KMS-11 (cell line): ENCODE measurements at regions not wholly inside any gene's neighbourhood (a gene's known extent, or its start where the extent isn't known, plus 50 kb on each side); places are given as distances from the start of the nearest gene placed in this dataset.
A peak's percentile ranks its signal among the peaks of the same experiment; 100 is the strongest.
"Not testable (repeated sequence)": the region's sequence is repeated elsewhere in the genome, so short reads cannot be mapped to it uniquely, and the experiment has no call there.

Experiments
- H2AFZ ChIP-seq: fragments of 200-600 bp; sonication (generic); 2 replicates; pipeline ENCODE4 v1.6.1; 2016; ENCODE audit warnings: antibody characterized with exemption, mixed run types, low read depth
- H3K27ac ChIP-seq: fragments of 200-600 bp; sonication (generic); 2 replicates; pipeline ENCODE4 v1.6.1; 2016; ENCODE audit warnings: mild to moderate bottlenecking, mixed run types
- H3K27me3 ChIP-seq: fragments of 200-600 bp; sonication (generic); 2 replicates; pipeline ENCODE4 v1.6.1; 2017; ENCODE audit warnings: mild to moderate bottlenecking, low read depth, mixed run types, moderate library complexity; ENCODE audit not compliant: insufficient read depth
- H3K36me3 ChIP-seq: fragments of 200-600 bp; sonication (generic); 2 replicates; pipeline ENCODE4 v1.6.1; 2017; ENCODE audit warnings: mild to moderate bottlenecking, mixed run types; ENCODE audit not compliant: insufficient read depth
- H3K4me1 ChIP-seq: fragments of 200-600 bp; sonication (generic); 2 replicates; pipeline ENCODE4 v1.6.1; 2016; ENCODE audit warnings: mild to moderate bottlenecking, low read depth, mixed run types; ENCODE audit not compliant: poor library complexity, severe bottlenecking
- H3K4me2 ChIP-seq: fragments of 200-600 bp; sonication (generic); 2 replicates; pipeline ENCODE4 v1.7.0; 2016; ENCODE audit warnings: mild to moderate bottlenecking, mixed run types
- H3K4me3 ChIP-seq: fragments of 200-600 bp; sonication (generic); IDR thresholded peaks from 2 replicates; pipeline ENCODE4 v1.6.1; 2017; ENCODE audit warnings: low read depth, low read length, mixed read lengths; ENCODE audit not compliant: insufficient read depth
- H3K79me2 ChIP-seq: fragments of 200-600 bp; sonication (generic); 2 replicates; pipeline ENCODE4 v1.6.1; 2016; ENCODE audit warnings: low read depth, mixed run types; ENCODE audit not compliant: insufficient read depth
- H3K9ac ChIP-seq: fragments of 200-600 bp; sonication (generic); 2 replicates; pipeline ENCODE4 v1.6.1; 2016; ENCODE audit warnings: mild to moderate bottlenecking, mixed run types
- H4K20me1 ChIP-seq: fragments of 200-600 bp; sonication (generic); 2 replicates; pipeline ENCODE4 v1.6.1; 2016; ENCODE audit warnings: mild to moderate bottlenecking, mixed run types; ENCODE audit not compliant: insufficient read depth
- TF ChIP-seq, protein P1 (sequence below): fragments of 200-600 bp; sonication (generic); conservative IDR thresholded peaks from 2 replicates; pipeline ENCODE4 v1.6.1; 2017; ENCODE audit warnings: low read depth, mild to moderate bottlenecking, antibody characterized with exemption, low read length, moderate library complexity, mixed read lengths

DNA sequence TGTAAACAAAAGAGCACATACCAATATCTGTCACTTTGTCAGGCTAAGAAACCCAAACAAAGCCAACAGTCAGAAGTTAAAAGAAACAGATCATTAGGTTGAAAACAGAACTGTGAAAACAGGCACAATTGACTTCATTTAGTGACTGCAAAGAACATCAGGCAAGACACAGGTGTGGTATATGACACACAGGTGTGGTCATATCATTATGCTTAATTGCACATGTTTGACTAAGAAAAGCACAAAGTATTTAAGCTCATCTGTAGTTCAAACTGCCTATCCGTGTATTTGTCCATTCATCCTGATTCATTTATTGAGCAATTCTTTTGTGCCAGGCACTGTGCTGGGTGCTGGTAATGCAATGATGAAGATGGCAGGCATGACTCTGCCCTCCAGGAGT lies 150.7 kb downstream of the DEFB131A start:
- no peaks in the 10 kb centered on the region for H3K4me1 ChIP-seq

DNA sequence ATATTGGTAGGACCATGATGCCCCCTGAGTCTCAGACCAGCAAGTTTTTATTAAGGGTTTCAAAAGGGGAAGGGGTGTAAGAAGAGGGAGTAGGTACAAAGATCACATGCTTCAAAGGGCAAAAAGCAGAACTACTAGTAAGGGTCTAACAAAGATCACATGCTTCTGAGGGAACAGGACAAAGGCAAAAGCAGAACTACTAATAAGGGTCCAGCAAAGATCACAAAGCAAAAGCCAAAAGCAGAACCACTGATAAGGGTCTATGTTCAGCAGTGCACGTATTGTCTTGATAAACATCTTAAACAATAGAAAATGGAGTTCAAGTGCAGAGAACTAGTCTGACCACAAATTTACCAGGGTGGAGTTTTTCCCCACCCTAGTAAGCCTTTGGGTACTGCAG lies 151.3 kb downstream of the DEFB131A start:
- H3K4me3 ChIP-seq, H3K27ac ChIP-seq, H3K36me3 ChIP-seq, H2AFZ ChIP-seq, H3K4me1 ChIP-seq, H4K20me1 ChIP-seq, H3K79me2 ChIP-seq, H3K9ac ChIP-seq, H3K27me3 ChIP-seq, H3K4me2 ChIP-seq: not testable (repeated sequence)

More for the DNA sequence above, 150.7 kb downstream of the DEFB131A start:
- no peaks in the 10 kb centered on the region for H3K27me3 ChIP-seq
- H3K79me2 ChIP-seq, result no peaks in the 10 kb centered on the region
- no peak overlapping the region for H3K9ac ChIP-seq
- H3K4me2 ChIP-seq, result no peak overlapping the region
- H2AFZ ChIP-seq, result no peak overlapping the region
- H3K36me3 ChIP-seq, result no peaks in the 10 kb centered on the region
- TF ChIP-seq, protein P1, sequence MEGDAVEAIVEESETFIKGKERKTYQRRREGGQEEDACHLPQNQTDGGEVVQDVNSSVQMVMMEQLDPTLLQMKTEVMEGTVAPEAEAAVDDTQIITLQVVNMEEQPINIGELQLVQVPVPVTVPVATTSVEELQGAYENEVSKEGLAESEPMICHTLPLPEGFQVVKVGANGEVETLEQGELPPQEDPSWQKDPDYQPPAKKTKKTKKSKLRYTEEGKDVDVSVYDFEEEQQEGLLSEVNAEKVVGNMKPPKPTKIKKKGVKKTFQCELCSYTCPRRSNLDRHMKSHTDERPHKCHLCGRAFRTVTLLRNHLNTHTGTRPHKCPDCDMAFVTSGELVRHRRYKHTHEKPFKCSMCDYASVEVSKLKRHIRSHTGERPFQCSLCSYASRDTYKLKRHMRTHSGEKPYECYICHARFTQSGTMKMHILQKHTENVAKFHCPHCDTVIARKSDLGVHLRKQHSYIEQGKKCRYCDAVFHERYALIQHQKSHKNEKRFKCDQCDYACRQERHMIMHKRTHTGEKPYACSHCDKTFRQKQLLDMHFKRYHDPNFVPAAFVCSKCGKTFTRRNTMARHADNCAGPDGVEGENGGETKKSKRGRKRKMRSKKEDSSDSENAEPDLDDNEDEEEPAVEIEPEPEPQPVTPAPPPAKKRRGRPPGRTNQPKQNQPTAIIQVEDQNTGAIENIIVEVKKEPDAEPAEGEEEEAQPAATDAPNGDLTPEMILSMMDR, result no peak
- no peak overlapping the region for H3K27ac ChIP-seq
- H4K20me1 ChIP-seq, result no peaks in the 10 kb centered on the region
- no peak overlapping the region for H3K4me3 ChIP-seq

DNA sequence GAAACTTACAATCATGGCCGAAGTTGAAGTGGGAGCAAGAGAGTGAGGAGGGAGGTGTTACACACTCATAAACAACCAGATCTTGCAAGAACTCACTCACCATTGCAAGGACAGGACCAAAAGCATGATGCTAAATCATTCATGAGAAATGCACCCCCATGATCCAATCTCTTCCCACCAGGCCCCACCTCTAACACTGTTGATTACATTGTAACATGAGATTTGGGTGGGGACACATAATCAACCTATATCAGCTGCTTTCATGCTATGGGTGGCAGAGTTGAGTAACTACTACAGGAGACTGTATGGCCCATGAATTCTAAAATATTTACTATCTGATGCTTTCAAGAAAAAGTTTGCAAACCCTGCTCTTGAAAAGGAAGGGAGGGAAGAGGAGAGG lies 155.1 kb downstream of the DEFB131A start:
- Histone ChIP-seq H3K9ac (no peak overlapping the region), H3K4me3 (no peak overlapping the region), H2AFZ (no peak overlapping the region), H4K20me1 (no peaks in the 10 kb centered on the region), H3K27me3 (no peaks in the 10 kb centered on the region), H3K79me2 (no peaks in the 10 kb centered on the region), H3K4me1 (peaks cover 3% of the 10 kb centered on the region), H3K27ac (no peak overlapping the region), H3K36me3 (no peaks in the 10 kb centered on the region), H3K4me2 (no peak overlapping the region)
- TF ChIP-seq, protein P1, result no peak

DNA sequence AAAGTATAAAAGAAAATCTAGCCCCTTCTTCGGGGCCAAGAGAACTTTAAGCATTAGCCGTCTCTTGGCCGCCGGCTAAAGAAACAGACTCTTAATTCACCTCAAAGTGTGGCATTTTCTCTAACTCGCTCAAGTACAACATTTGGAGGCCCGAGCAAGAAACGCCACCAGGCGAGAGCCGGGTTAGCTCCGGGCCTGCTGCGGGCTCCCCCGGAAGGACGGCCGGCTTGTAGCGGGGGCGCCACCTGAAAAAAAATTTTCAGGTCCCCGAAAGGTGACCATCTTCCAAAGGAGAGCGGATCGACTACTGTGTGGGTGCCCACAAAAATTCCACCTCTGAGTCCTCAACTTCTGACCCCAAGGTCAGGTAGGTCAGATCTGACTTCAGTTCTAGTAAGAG lies 156.0 kb downstream of the DEFB131A start:
- Histone ChIP-seq H3K4me1 (peaks cover 5% of the 10 kb centered on the region), H3K4me3 (no peak overlapping the region), H3K36me3 (no peaks in the 10 kb centered on the region), H3K4me2 (no peak overlapping the region), H3K27me3 (no peaks in the 10 kb centered on the region), H2AFZ (no peak overlapping the region), H3K9ac (no peak overlapping the region), H4K20me1 (no peaks in the 10 kb centered on the region), H3K79me2 (no peaks in the 10 kb centered on the region), H3K27ac (no peak overlapping the region)
- TF ChIP-seq, protein P1, result no peak

DNA sequence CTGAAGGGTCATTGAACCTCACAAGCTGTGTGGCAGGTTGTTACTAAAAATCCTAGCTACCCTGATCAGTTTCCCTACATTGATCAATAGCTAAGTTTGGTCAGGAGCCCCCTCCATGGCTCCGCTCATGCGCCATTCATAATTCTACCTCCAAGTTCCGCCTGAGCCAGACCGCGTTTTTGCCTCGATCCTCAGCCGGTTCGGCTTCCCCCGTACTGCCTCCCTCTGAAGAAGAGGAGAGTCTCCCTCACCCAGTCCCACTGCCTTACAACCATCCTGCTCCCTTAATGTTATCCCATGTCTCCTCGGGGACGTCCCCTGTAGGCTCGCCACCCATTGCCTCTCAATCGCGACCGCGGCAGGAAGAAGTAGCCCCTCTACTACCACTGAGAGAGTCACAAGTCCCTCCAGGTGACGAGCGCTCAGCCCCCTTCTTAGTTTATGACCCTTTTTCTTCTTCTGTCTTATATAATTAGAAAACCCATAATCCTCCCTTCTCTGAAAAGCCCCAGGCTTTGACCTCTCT lies 158.2 kb downstream of the DEFB131A start:
- H3K27ac ChIP-seq, result no peak overlapping the region
- no peaks in the 10 kb centered on the region for H4K20me1 ChIP-seq
- no peak overlapping the region for H3K4me2 ChIP-seq
- no peaks in the 10 kb centered on the region for H3K27me3 ChIP-seq
- peaks cover 16% of the 10 kb centered on the region for H3K4me1 ChIP-seq
- no peak overlapping the region for H3K9ac ChIP-seq
- TF ChIP-seq, protein P1, result no peak
- H3K79me2 ChIP-seq, result no peaks in the 10 kb centered on the region
- no peak overlapping the region for H3K4me3 ChIP-seq
- H2AFZ ChIP-seq, result no peak overlapping the region
- no peaks in the 10 kb centered on the region for H3K36me3 ChIP-seq

DNA sequence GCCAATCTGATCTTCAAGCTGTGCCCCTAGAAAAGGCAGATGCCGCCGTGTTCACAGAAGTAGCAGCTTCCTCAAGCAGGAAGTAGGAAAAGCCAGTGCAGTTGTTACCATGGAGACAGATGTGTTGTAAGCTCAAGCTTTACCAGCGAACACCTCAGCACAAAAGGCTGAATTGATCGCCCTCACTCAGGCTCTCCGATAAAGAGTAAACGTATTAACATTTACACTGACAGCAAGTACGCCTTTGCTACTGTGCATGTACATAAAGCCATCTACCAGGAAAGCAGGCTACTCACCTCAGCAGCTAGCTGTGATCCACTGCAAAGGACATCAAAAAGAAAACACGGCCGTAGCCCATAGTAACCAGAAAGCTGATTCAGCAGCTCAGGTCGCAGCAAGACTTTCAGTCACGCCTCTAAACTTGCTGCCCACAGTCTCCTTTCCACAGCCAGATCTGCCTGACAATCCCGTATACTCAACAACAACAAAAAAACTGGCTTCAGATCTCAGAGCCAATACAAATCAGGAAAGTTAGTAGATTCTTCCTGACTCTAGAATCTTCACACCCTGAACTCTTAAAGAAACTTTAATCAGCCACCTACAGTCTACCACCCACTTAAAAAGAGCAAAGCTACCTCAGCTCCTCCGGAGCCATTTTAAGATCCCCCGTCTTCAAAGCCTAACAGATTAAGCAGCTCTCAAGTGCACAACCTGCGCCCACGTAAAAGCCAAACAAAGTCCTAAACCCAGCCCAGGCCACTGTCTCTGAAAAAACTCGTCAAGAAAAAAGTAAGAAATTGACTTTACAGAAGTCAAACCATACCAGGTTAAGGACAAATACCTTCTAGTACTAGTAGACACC lies 160.0 kb downstream of the DEFB131A start:
- not testable (repeated sequence) for H3K36me3 ChIP-seq, H3K79me2 ChIP-seq, H3K4me3 ChIP-seq, H4K20me1 ChIP-seq, H3K27me3 ChIP-seq
- H3K4me1 ChIP-seq, result peaks cover 26% of the 10 kb centered on the region
- peak overlapping the region; percentile 18; the same call in 1 of the 2 replicates for H2AFZ ChIP-seq
- H3K27ac ChIP-seq, result peak overlapping the region; percentile 97
- H3K9ac ChIP-seq, result peak overlapping the region; percentile 83
- H3K4me2 ChIP-seq, result peak overlapping the region; percentile 60; the same call in 1 of the 2 replicates

DNA sequence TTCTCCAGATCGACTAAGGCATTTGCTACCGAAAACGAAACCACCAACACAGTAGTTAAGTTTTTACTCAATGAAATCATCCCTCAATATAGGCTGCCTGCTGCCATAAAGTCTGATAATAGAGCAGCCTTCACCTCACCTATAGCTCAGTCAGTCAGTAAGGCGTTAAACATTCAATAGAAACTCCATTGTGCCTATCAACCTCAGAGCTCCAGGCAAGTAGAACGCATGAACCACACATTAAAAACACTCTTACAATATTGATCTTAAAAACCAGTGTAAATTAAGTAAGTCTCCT lies 160.6 kb downstream of the DEFB131A start:
- H3K27me3 ChIP-seq, H3K4me2 ChIP-seq, H3K79me2 ChIP-seq, H2AFZ ChIP-seq, H3K4me3 ChIP-seq, H4K20me1 ChIP-seq, H3K36me3 ChIP-seq: not testable (repeated sequence)
- H3K9ac ChIP-seq, result peak overlapping the region; percentile 83
- H3K4me1 ChIP-seq, result peaks cover 26% of the 10 kb centered on the region
- H3K27ac ChIP-seq, result peak overlapping the region; percentile 97
